HG02884 (cell line): ENCODE measurements at regions not wholly inside any gene's neighbourhood (a gene's known extent, or its start where the extent isn't known, plus 50 kb on each side); places are given as distances from the start of the nearest gene placed in this dataset.
A peak's percentile ranks its signal among the peaks of the same experiment; 100 is the strongest.
"Not testable (repeated sequence)": the region's sequence is repeated elsewhere in the genome, so short reads cannot be mapped to it uniquely, and the experiment has no call there.

Experiments
- ATAC-seq: cut with Tn5 transposase; IDR thresholded peaks from one replicate; pipeline ENCODE4 v1.9.1; 2021; ENCODE audit warnings: mild to moderate bottlenecking, moderate library complexity; ENCODE audit not compliant: unreplicated experiment

- ATAC-seq, result no peak
Measured at GRCh38 chr12:107514887-107515445, 170.6 kb upstream of the PWP1 start.

DNA sequence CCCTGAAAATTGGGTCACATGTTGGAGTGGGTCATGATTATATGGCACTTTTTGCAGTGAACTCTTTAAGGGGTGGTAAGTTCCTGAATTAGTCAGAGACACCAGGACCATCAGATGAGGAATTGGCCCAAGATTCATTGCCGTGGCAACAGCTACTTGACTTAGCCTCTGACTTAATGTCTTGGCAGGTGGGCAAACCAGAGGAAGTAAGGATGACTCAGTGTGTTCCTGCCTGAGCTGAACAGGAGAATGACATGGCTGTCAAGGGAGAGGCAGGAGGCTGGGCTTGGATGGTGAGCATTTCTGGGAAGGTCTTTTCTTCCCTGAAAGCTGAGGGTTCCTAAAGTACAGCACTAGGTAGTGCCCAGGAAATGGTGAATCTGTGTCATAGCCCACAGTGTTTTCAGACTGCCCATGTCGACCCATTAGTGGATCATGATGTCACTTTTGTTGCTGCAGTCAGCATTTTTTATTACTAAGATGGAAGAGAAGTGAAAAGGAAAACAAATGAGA lies 170.1 kb upstream of the PWP1 start:
- ATAC-seq, result no peak

GRCh38 chr12:107517816-107518215 lies 167.8 kb upstream of the PWP1 start:
- not testable (repeated sequence) for ATAC-seq

DNA sequence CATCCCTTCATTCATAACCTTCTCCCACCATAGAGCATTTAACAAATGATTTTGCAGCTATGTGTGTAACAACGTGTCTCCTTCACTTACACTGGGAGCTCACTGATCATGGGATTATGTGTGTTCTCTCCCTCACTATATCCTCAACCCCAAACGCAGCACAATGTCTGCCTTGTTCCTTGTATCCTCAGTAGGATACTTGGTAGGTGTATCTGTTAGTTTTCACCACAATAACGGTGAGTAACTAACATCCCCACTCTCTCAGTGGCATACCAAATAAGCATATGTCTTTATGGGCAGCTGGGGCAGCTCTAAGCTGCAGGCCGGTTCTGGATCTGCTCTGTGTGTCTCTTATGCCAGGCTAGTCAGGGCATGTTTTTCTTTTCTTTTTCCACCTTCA lies 166.7 kb upstream of the PWP1 start:
- no peak for ATAC-seq

- ATAC-seq, result no peak
Measured at GRCh38 chr12:107519906-107520859, 165.4 kb upstream of the PWP1 start.

DNA sequence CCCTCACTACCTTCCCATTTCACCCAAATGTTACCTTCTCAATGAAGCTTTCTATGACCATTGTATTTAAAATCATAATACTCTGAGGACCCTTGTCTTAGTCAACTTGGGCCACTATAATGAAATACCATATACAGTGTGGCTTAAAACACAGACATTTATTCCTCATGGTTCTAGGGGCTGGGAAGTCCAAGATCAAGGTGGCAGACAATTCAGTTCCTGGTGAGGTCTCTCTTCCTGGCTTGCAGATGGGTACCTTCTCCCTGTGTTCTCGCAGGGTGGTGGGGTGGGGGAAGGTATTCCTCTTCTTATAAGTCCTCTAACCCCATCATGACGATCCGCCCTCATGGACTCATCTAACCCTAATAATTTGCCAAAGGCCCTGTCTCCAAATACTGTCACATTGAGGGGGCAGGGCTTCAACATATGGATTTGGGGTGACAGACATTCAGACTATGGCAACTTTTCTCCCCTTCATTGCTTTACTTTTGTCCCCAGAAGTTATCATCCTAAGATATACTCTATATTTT lies 163.7 kb upstream of the PWP1 start:
- ATAC-seq, result no peak

- no peak for ATAC-seq
Measured at GRCh38 chr12:107522692-107523477, 162.7 kb upstream of the PWP1 start.

DNA sequence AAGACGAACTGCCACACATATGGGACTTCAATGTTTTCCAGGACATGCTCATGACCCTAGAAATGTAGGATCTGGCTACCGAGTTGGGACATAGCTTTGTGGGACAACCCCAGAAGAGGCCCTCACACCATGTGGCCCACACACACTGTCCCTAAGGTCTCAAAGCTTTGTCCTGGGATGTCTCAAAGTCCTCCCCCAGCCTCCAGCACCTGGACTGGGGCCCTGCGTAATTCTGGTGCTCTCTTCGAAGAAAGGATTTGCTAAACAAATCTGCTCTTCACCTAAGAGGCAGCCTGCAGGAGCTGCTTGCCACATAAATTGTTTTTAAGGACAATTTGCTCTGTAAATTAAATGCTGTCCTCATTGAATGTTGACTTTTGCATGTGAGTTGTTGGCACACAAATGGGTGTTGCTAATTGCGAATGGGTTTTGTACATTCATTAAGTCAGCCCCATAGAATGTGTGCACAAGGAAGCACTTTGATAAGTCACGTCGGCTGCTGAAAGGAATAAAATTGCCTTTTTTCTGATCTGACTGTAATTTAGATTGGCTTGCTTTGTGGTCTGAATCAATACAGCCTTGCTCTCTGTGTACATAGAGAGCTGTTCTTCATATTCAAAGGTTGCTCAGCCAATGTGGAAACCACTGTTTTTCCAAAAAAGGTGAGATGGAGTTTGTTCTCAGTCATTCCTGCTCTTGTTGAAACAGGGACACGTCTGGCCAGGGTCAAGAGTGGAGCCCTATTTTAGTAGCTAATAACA lies 161.6 kb upstream of the PWP1 start:
- ATAC-seq, result no peak

DNA sequence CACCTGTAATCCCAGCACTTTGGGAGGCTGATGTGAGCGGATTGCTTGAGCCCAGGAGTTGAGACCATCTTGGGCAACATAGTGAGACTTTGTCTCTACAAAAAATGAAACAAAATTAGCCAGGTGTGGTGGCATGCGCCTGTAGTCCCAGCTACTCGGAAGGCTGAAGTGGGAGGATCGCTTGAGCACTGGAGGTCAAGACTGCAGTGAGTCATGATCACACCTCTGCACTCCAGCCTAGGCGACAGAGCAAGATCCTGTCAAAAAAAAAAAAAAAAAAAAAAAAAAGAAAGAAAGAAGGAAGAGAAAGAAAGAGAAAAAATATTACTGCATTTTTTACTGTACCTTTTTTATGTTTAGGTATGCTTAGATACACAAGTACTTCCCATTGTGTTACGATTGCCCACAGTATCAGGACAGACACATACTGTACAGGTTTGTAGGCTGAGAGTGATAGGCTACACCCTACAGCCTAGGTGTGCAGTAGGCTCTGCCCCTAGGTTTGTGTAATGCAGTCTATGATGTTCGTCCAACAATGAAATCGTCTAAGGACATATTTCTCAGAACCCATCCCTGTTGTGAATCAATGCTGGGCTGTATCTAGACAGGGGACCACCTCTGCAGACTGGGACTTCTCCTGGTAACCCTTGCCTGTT lies 160.4 kb upstream of the PWP1 start:
- ATAC-seq, result no peak

- no peak for ATAC-seq
Measured at GRCh38 chr12:107525719-107526554, 159.7 kb upstream of the PWP1 start.

- no peak for ATAC-seq
Measured at GRCh38 chr12:107526555-107527180, 158.9 kb upstream of the PWP1 start.

GRCh38 chr12:107528731-107529365 lies 156.8 kb upstream of the PWP1 start:
- no peak for ATAC-seq

- ATAC-seq, result no peak
Measured at GRCh38 chr12:107529991-107530390, 155.6 kb upstream of the PWP1 start.

DNA sequence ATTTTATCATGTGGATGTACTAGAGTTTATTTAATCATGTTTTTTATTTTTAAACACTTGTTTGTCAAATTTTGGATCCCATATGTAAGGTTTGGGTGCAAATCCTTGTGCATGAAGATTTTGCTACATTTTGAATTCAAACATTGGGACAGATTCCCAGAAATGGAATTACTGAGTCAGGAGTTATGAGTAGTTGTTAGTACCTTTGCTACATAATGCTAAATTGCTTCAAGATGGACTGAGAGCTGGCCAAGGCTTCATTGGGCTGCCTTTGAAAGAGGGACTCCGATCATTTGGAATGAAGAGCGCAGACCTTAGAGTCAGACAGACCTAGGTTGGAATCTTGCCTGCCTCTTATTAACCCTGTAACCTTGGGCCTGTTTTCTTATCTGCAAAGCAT lies 154.9 kb upstream of the PWP1 start:
- ATAC-seq, result no peak

- peak; percentile 62 for ATAC-seq
Measured at GRCh38 chr12:107533218-107533617, 152.4 kb upstream of the PWP1 start.

- ATAC-seq, result no peak
Measured at GRCh38 chr12:107536613-107537012, 149.0 kb upstream of the PWP1 start.

DNA sequence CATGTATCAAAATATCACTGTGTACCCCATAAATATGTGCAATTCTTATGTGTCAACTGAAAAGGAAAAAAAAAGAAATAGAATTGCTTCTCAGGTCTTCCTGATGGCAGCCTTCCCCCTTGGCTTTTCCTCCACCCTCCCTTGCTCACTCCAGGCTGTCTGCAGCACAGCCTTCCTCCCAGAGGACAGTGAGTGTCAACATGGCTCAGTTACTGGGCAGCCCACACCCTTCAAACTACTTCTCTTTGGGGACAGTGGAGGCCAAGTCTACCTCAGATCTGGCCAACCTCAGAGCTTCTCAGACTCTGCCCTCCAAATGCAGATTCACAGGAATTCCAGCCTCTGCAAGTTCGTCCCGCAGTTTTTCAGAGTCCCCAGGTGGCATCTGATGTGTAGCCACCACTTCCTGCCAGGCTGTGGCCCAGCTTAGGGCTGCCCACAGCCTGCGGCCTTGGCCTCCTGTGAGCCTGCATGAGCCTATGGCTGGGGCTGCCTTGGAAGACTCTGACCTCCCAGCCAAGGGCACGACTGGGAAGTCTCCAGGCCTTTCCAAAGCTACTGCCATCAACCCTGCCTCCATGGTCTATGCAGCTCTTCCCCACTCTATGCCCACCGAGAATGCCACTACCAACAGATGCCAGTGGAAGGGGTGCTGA lies 148.0 kb upstream of the PWP1 start:
- ATAC-seq, result no peak
